ENCODE measurements at regions not wholly inside any gene's neighbourhood (a gene's known extent, or its start where the extent isn't known, plus 50 kb on each side); places are given as distances from the start of the nearest gene placed in this dataset.

DNA sequence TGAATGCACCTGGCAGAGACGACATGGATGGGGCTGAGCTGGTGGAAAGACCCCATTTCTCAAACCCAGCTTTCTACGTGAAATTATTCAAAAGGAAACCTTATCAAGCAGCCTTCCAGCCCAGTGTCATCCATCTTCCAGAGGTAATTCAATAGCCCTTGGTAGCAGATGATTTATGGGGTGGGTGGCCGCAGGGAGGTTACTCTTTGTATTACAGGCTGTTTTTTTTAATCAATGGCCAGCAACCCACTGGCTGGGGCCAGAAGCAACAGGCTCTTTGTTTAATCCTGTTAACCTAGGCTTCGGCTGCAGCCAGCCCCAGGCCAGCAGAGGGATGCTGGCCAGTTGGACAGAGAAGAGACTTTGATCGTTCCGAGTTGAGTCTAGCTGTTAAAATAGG, 139.8 kb upstream of the SRRM4 start:
- TF ChIP-seq ETV6 (CRISPR knock-in tag; IDR thresholded peaks at IDR 0.05), result no peak
- TF ChIP-seq, protein P1, sequence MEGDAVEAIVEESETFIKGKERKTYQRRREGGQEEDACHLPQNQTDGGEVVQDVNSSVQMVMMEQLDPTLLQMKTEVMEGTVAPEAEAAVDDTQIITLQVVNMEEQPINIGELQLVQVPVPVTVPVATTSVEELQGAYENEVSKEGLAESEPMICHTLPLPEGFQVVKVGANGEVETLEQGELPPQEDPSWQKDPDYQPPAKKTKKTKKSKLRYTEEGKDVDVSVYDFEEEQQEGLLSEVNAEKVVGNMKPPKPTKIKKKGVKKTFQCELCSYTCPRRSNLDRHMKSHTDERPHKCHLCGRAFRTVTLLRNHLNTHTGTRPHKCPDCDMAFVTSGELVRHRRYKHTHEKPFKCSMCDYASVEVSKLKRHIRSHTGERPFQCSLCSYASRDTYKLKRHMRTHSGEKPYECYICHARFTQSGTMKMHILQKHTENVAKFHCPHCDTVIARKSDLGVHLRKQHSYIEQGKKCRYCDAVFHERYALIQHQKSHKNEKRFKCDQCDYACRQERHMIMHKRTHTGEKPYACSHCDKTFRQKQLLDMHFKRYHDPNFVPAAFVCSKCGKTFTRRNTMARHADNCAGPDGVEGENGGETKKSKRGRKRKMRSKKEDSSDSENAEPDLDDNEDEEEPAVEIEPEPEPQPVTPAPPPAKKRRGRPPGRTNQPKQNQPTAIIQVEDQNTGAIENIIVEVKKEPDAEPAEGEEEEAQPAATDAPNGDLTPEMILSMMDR (IDR thresholded peaks at IDR 0.05), result no peak
- TF ChIP-seq, protein P2, sequence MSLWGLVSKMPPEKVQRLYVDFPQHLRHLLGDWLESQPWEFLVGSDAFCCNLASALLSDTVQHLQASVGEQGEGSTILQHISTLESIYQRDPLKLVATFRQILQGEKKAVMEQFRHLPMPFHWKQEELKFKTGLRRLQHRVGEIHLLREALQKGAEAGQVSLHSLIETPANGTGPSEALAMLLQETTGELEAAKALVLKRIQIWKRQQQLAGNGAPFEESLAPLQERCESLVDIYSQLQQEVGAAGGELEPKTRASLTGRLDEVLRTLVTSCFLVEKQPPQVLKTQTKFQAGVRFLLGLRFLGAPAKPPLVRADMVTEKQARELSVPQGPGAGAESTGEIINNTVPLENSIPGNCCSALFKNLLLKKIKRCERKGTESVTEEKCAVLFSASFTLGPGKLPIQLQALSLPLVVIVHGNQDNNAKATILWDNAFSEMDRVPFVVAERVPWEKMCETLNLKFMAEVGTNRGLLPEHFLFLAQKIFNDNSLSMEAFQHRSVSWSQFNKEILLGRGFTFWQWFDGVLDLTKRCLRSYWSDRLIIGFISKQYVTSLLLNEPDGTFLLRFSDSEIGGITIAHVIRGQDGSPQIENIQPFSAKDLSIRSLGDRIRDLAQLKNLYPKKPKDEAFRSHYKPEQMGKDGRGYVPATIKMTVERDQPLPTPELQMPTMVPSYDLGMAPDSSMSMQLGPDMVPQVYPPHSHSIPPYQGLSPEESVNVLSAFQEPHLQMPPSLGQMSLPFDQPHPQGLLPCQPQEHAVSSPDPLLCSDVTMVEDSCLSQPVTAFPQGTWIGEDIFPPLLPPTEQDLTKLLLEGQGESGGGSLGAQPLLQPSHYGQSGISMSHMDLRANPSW (CRISPR knock-in tag; conservative IDR thresholded peaks at IDR 0.05; ENCODE audit: low read depth), result no peak
- TF ChIP-seq, protein P3, sequence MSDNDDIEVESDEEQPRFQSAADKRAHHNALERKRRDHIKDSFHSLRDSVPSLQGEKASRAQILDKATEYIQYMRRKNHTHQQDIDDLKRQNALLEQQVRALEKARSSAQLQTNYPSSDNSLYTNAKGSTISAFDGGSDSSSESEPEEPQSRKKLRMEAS (CRISPR knock-in tag; IDR thresholded peaks at IDR 0.05), result no peak
- TF ChIP-seq FOXK1 (CRISPR knock-in tag; IDR thresholded peaks at IDR 0.05), result no peak
- no peak for TF ChIP-seq CREB1 (CRISPR knock-in tag; IDR thresholded peaks at IDR 0.05)
